Smooth muscle cell (in vitro differentiated cells): ENCODE measurements at regions not wholly inside any gene's neighbourhood (a gene's known extent, or its start where the extent isn't known, plus 50 kb on each side); places are given as distances from the start of the nearest gene placed in this dataset.

Source experiments
- DNase-seq: peaks from one replicate; lab custom pipeline; 2025; ENCODE audit not compliant: unreplicated experiment; lab: John Stamatoyannopoulos, UW
- H2AFZ ChIP-seq: fragments of 200-600 bp; sonication (generic); 2 replicates; pipeline ENCODE4 v1.6.0; 2016; ENCODE audit warnings: antibody characterized with exemption, low read depth, mild to moderate bottlenecking
- H3F3A ChIP-seq: fragments of 200-600 bp; sonication (generic); 2 replicates; pipeline ENCODE4 v1.6.0; 2017; ENCODE audit warnings: antibody characterized with exemption, low read depth
- H3K27ac ChIP-seq: fragments of 200-600 bp; sonication (generic); 2 replicates; pipeline ENCODE4 v1.5.1; 2016; ENCODE audit warnings: low read depth, mild to moderate bottlenecking
- H3K27me3 ChIP-seq: fragments of 200-600 bp; sonication (generic); 2 replicates; pipeline ENCODE4 v1.6.1; 2016; ENCODE audit warnings: low read depth, mild to moderate bottlenecking
- H3K36me3 ChIP-seq: fragments of 200-600 bp; sonication (generic); 2 replicates; pipeline ENCODE4 v1.5.1; 2016; ENCODE audit warnings: low read depth
- H3K4me1 ChIP-seq: fragments of 200-600 bp; sonication (generic); 2 replicates; pipeline ENCODE4 v1.5.1; 2016; ENCODE audit warnings: low read depth
- H3K4me2 ChIP-seq: fragments of 200-600 bp; sonication (generic); 2 replicates; pipeline ENCODE4 v1.6.0; 2016; ENCODE audit warnings: mild to moderate bottlenecking
- H3K4me3 ChIP-seq: fragments of 200-600 bp; sonication (generic); 2 replicates; pipeline ENCODE4 v1.5.1; 2016; ENCODE audit warnings: mild to moderate bottlenecking
- H3K79me2 ChIP-seq: fragments of 200-600 bp; sonication (generic); 2 replicates; pipeline ENCODE4 v1.6.0; 2016; ENCODE audit warnings: low read depth, mild to moderate bottlenecking
- H3K9ac ChIP-seq: fragments of 200-600 bp; sonication (generic); 2 replicates; pipeline ENCODE4 v1.6.0; 2016; ENCODE audit warnings: low read depth
- H3K9me3 ChIP-seq: fragments of 200-600 bp; sonication (generic); replicated peaks from 2 replicates; pipeline ENCODE4 v1.5.1; 2016; ENCODE audit warnings: low read depth
- H4K20me1 ChIP-seq: fragments of 200-600 bp; sonication (generic); 2 replicates; pipeline ENCODE4 v1.6.0; 2016; ENCODE audit warnings: low read depth
- CTCF ChIP-seq: fragments of 200-600 bp; sonication (generic); IDR thresholded peaks from 2 replicates; pipeline ENCODE4 v1.5.1; 2017; ENCODE audit warnings: borderline replicate concordance, mild to moderate bottlenecking, antibody characterized with exemption; ENCODE audit not compliant: insufficient read depth, poor library complexity, severe bottlenecking
- WGBS: methylation state at CpG from one replicate; pipeline ENCODE4 v1.1.7; 2016; ENCODE audit warnings: low lambda C conversion rate; 5-methylcytosine and 5-hydroxymethylcytosine counted together

DNA sequence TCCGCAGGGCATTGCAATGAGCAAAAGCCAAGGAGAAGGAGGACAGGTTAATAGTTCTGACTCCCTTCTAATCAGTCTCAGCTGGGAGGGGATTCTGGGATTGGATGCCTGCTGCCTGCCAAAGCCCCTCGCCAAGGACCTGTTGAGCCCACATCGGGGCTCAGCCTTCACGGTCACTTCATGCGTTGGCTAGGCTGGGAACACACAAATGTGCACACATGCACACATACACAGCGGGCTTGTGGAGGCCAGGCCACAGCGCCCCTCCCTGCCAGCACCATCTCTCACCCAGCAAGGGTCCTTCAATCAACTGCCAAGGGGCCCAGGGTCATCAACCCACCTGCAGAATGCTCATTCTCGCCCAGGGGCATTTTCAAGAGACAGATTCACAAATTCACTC lies 113.9 kb downstream of the C5orf15 start:
- H2AFZ ChIP-seq, result no peak overlapping the region
- H3K4me1 ChIP-seq, result no peaks in the 10 kb centered on the region
- H4K20me1 ChIP-seq, result no peaks in the 10 kb centered on the region
- H3K9me3 ChIP-seq, result no peaks in the 10 kb centered on the region
- H3K9ac ChIP-seq, result no peak overlapping the region
- DNase-seq, result no peak
- H3F3A ChIP-seq, result no peaks in the 10 kb centered on the region
- no peak overlapping the region for H3K4me2 ChIP-seq
- no peaks in the 10 kb centered on the region for H3K27me3 ChIP-seq
- no peaks in the 10 kb centered on the region for H3K79me2 ChIP-seq
- no peaks in the 10 kb centered on the region for H3K36me3 ChIP-seq
- 96% methylated on average over 8 of the region's 8 CpGs for WGBS
- no peak overlapping the region for H3K4me3 ChIP-seq
- no peak overlapping the region for H3K27ac ChIP-seq
- no peak for TF ChIP-seq CTCF

- 84% methylated on average over 6 of the region's 6 CpGs for WGBS
- no peak for DNase-seq
Measured at GRCh38 chr5:133853646-133854365, 114.6 kb downstream of the C5orf15 start.

DNA sequence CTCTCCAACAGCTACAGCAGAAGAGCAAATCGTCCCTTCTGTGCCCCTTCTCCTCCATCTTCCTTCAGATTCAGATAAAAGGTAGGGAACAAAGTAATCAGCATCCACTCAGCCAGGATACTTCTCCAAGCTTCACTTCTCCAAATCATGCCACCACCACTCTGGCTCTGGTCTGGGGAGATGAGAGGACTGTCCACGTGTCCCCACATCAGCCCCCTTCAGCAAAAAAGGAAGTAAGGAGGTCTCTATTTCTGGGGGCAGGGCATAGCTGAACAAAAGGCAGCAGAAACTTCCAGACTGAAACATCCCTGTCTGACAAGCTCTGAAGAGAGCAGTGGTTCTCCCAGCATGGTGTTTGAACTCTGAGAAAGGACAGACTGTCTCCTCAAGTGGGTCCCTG lies 116.9 kb downstream of the C5orf15 start:
- no peaks in the 10 kb centered on the region for H4K20me1 ChIP-seq
- no peak overlapping the region for H3K4me2 ChIP-seq
- no peak overlapping the region for H3K4me3 ChIP-seq
- no peak for DNase-seq
- no peak for TF ChIP-seq CTCF
- H3K36me3 ChIP-seq, result no peaks in the 10 kb centered on the region
- no peaks in the 10 kb centered on the region for H3K9me3 ChIP-seq
- H3K4me1 ChIP-seq, result no peaks in the 10 kb centered on the region
- no peaks in the 10 kb centered on the region for H3F3A ChIP-seq
- H2AFZ ChIP-seq, result no peak overlapping the region
- H3K27me3 ChIP-seq, result no peaks in the 10 kb centered on the region
- 81% methylated on average over 2 of the region's 2 CpGs for WGBS
- H3K27ac ChIP-seq, result no peak overlapping the region
- H3K79me2 ChIP-seq, result no peaks in the 10 kb centered on the region
- no peak overlapping the region for H3K9ac ChIP-seq

More at GRCh38 chr5:133853646-133854365, 114.6 kb downstream of the C5orf15 start:
- Histone ChIP-seq H3K4me2 (no peak overlapping the region), H2AFZ (no peak overlapping the region), H3K4me3 (no peak overlapping the region), H3K4me1 (no peaks in the 10 kb centered on the region), H3F3A (no peaks in the 10 kb centered on the region), H3K27ac (no peak overlapping the region), H3K27me3 (no peaks in the 10 kb centered on the region), H3K9ac (no peak overlapping the region), H3K9me3 (no peaks in the 10 kb centered on the region), H3K36me3 (no peaks in the 10 kb centered on the region), H4K20me1 (no peaks in the 10 kb centered on the region), H3K79me2 (no peaks in the 10 kb centered on the region)
- no peak for TF ChIP-seq CTCF

GRCh38 chr5:133850811-133851210 lies 117.6 kb downstream of the C5orf15 start:
- H3K79me2 ChIP-seq, result no peaks in the 10 kb centered on the region
- H3K27ac ChIP-seq, result no peak overlapping the region

More at GRCh38 chr5:133850811-133851210, 117.6 kb downstream of the C5orf15 start:
- WGBS, result 92% methylated on average over 5 of the region's 5 CpGs
- H3K9me3 ChIP-seq, result no peaks in the 10 kb centered on the region
- H3F3A ChIP-seq, result no peaks in the 10 kb centered on the region
- no peak for TF ChIP-seq CTCF
- H3K36me3 ChIP-seq, result no peaks in the 10 kb centered on the region
- H3K4me1 ChIP-seq, result no peaks in the 10 kb centered on the region
- no peak overlapping the region for H3K4me3 ChIP-seq
- no peaks in the 10 kb centered on the region for H4K20me1 ChIP-seq
- DNase-seq, result no peak
- no peak overlapping the region for H3K9ac ChIP-seq
- no peaks in the 10 kb centered on the region for H3K27me3 ChIP-seq
- H2AFZ ChIP-seq, result no peak overlapping the region
- no peak overlapping the region for H3K4me2 ChIP-seq
